Muscle layer of duodenum (tissue), 2 donors: ENCODE measurements at regions not wholly inside any gene's neighbourhood (a gene's known extent, or its start where the extent isn't known, plus 50 kb on each side); places are given as distances from the start of the nearest gene placed in this dataset.
"Not testable (repeated sequence)": the region's sequence is repeated elsewhere in the genome, so short reads cannot be mapped to it uniquely, and the experiment has no call there.

Experiments used
- H3K27ac ChIP-seq: one replicate; pipeline ENCODE4 v1.7.0; 2013; ENCODE audit warnings: mild to moderate bottlenecking, low read length
- H3K27me3 ChIP-seq: one replicate; pipeline ENCODE4 v1.7.0; 2013; ENCODE audit warnings: low read depth, mild to moderate bottlenecking, control low read depth, low read length
- H3K36me3 ChIP-seq, 2 donors: one replicate each; pipeline ENCODE4 v1.7.0; 2013; ENCODE audit warnings: low read length in 2 of 2, control low read depth in 1 of 2, mild to moderate bottlenecking in 1 of 2; ENCODE audit not compliant: insufficient read depth in 2 of 2, control insufficient read depth in 1 of 2
- H3K4me1 ChIP-seq, 2 donors: one replicate each; pipeline ENCODE4 v1.7.0; 2013; ENCODE audit warnings: low read length in 2 of 2, mild to moderate bottlenecking in 2 of 2, control low read depth in 1 of 2, moderate library complexity in 1 of 2; ENCODE audit not compliant: insufficient read depth in 2 of 2, control insufficient read depth in 1 of 2
- H3K4me3 ChIP-seq, 2 donors: one replicate each; pipeline ENCODE4 v1.7.0; 2013; ENCODE audit warnings: low read length in 2 of 2, low read depth in 1 of 2, mild to moderate bottlenecking in 1 of 2
- H3K9me3 ChIP-seq, 2 donors: one replicate each; pipeline ENCODE4 v1.7.0; 2013; ENCODE audit warnings: low read length in 2 of 2, control low read depth in 1 of 2, mild to moderate bottlenecking in 1 of 2; ENCODE audit not compliant: control insufficient read depth in 1 of 2
- donor health status: healthy.

- Histone ChIP-seq H3K27ac (no peak overlapping the region), H3K36me3 (no peaks in the 10 kb centered on the region), H3K9me3 (no peaks in the 10 kb centered on the region), H3K27me3 (no peaks in the 10 kb centered on the region), H3K4me1 (no peaks in the 10 kb centered on the region), H3K4me3 (no peak overlapping the region)
These were observed 258.0 kb upstream of the DDHD1 start for GRCh38 chr14:53411125-53411524.

GRCh38 chr14:53409969-53410368 lies 256.8 kb upstream of the DDHD1 start:
- no peak overlapping the region for H3K4me3 ChIP-seq
- H3K4me1 ChIP-seq: no peaks in the 10 kb centered on the region
- H3K27me3 ChIP-seq: no peaks in the 10 kb centered on the region
- H3K27ac ChIP-seq: no peak overlapping the region
- no peaks in the 10 kb centered on the region for H3K9me3 ChIP-seq
- no peaks in the 10 kb centered on the region for H3K36me3 ChIP-seq

- no peaks in the 10 kb centered on the region for H3K36me3 ChIP-seq
- H3K27me3 ChIP-seq: no peaks in the 10 kb centered on the region
- H3K4me3 ChIP-seq: no peak overlapping the region
- H3K4me1 ChIP-seq: no peaks in the 10 kb centered on the region
- no peak overlapping the region for H3K27ac ChIP-seq
- H3K9me3 ChIP-seq: no peaks in the 10 kb centered on the region
These were observed 256.2 kb upstream of the DDHD1 start for GRCh38 chr14:53409289-53409688.

GRCh38 chr14:53408175-53408879 lies 255.2 kb upstream of the DDHD1 start:
- Histone ChIP-seq H3K4me3 (no peak overlapping the region), H3K27me3 (no peaks in the 10 kb centered on the region), H3K9me3 (no peaks in the 10 kb centered on the region), H3K27ac (no peak overlapping the region), H3K4me1 (no peaks in the 10 kb centered on the region), H3K36me3 (no peaks in the 10 kb centered on the region)

GRCh38 chr14:53406519-53406918 lies 253.4 kb upstream of the DDHD1 start:
- no peak overlapping the region for H3K27ac ChIP-seq
- no peaks in the 10 kb centered on the region for H3K36me3 ChIP-seq

GRCh38 chr14:53401646-53402045 lies 248.5 kb upstream of the DDHD1 start:
- Histone ChIP-seq H3K4me3 (no peak overlapping the region), H3K27ac (no peak overlapping the region), H3K36me3 (no peaks in the 10 kb centered on the region), H3K27me3 (no peaks in the 10 kb centered on the region), H3K9me3 (no peaks in the 10 kb centered on the region), H3K4me1 (no peaks in the 10 kb centered on the region)

More at GRCh38 chr14:53406519-53406918, 253.4 kb upstream of the DDHD1 start:
- H3K4me1 ChIP-seq: no peaks in the 10 kb centered on the region
- H3K9me3 ChIP-seq: no peaks in the 10 kb centered on the region
- no peaks in the 10 kb centered on the region for H3K27me3 ChIP-seq
- no peak overlapping the region for H3K4me3 ChIP-seq

- no peaks in the 10 kb centered on the region for H3K36me3 ChIP-seq
- H3K4me1 ChIP-seq: no peaks in the 10 kb centered on the region
- no peak overlapping the region for H3K27ac ChIP-seq
- H3K4me3 ChIP-seq: no peak overlapping the region
- no peaks in the 10 kb centered on the region for H3K27me3 ChIP-seq
- peaks cover 0 to 13% of the 10 kb centered on the region in 2 donors for H3K9me3 ChIP-seq
These were observed 245.9 kb upstream of the DDHD1 start for GRCh38 chr14:53399057-53399456.

- Histone ChIP-seq H3K4me3 (no peak overlapping the region), H3K9me3 (peaks cover 0 to 13% of the 10 kb centered on the region in 2 donors), H3K36me3 (no peaks in the 10 kb centered on the region), H3K27me3 (no peaks in the 10 kb centered on the region), H3K4me1 (no peaks in the 10 kb centered on the region), H3K27ac (no peak overlapping the region)
These were observed 245.5 kb upstream of the DDHD1 start for GRCh38 chr14:53398616-53399015.

- not testable (repeated sequence) for H3K36me3 ChIP-seq, H3K4me1 ChIP-seq, H3K27ac ChIP-seq, H3K4me3 ChIP-seq, H3K27me3 ChIP-seq
- H3K9me3 ChIP-seq: peaks cover 0 to 13% of the 10 kb centered on the region in 2 donors
These were observed 242.1 kb upstream of the DDHD1 start for GRCh38 chr14:53395267-53395666.

- Histone ChIP-seq H3K27me3 (no peaks in the 10 kb centered on the region), H3K9me3 (peaks cover 0 to 13% of the 10 kb centered on the region in 2 donors), H3K27ac (no peak overlapping the region), H3K36me3 (no peaks in the 10 kb centered on the region), H3K4me3 (no peak overlapping the region), H3K4me1 (no peaks in the 10 kb centered on the region)
These were observed 238.6 kb upstream of the DDHD1 start for GRCh38 chr14:53391631-53392285.

GRCh38 chr14:53391156-53391555 lies 238.0 kb upstream of the DDHD1 start:
- no peaks in the 10 kb centered on the region for H3K27me3 ChIP-seq
- peaks cover 0 to 12% of the 10 kb centered on the region in 2 donors for H3K9me3 ChIP-seq
- no peaks in the 10 kb centered on the region for H3K36me3 ChIP-seq
- no peaks in the 10 kb centered on the region for H3K4me1 ChIP-seq
- no peak overlapping the region for H3K4me3 ChIP-seq
- no peak overlapping the region for H3K27ac ChIP-seq

GRCh38 chr14:53390008-53390407 lies 236.9 kb upstream of the DDHD1 start:
- no peaks in the 10 kb centered on the region for H3K4me1 ChIP-seq
- no peaks in the 10 kb centered on the region for H3K27me3 ChIP-seq
- H3K27ac ChIP-seq: no peak overlapping the region
- H3K9me3 ChIP-seq: peaks cover 0 to 6% of the 10 kb centered on the region in 2 donors
- H3K4me3 ChIP-seq: no peak overlapping the region
- no peaks in the 10 kb centered on the region for H3K36me3 ChIP-seq
